C4-2B (cell line): ENCODE measurements at regions not wholly inside any gene's neighbourhood (a gene's known extent, or its start where the extent isn't known, plus 50 kb on each side); places are given as distances from the start of the nearest gene placed in this dataset.

Experiments
- H3K27ac ChIP-seq: fragments of 450-650 bp; 2 replicates; pipeline ENCODE4 v1.5.1; 2017
- CTCF ChIP-seq: fragments of 450-650 bp; conservative IDR thresholded peaks from 2 replicates; pipeline ENCODE4 v1.5.1; 2017; ENCODE audit warnings: mild to moderate bottlenecking
- ZFX ChIP-seq: fragments of 450-650 bp; IDR thresholded peaks from 2 replicates; pipeline ENCODE4 v1.6.1; 2017

GRCh38 chr7:46257761-46258448 lies 336.8 kb upstream of the IGFBP3 start:
- TF ChIP-seq CTCF (no peak), ZFX (no peak)
- H3K27ac ChIP-seq: no peak overlapping the region

- H3K27ac ChIP-seq: no peak overlapping the region
- TF ChIP-seq CTCF (no peak), ZFX (no peak)
Observed at GRCh38 chr7:46256870-46257661, 336.0 kb upstream of the IGFBP3 start.

- H3K27ac ChIP-seq: no peak overlapping the region
- no peak for TF ChIP-seq CTCF
Observed at GRCh38 chr7:46253520-46253919, 332.4 kb upstream of the IGFBP3 start.

- H3K27ac ChIP-seq: no peak overlapping the region
- TF ChIP-seq ZFX (no peak), CTCF (no peak)
Observed at GRCh38 chr7:46247664-46248063, 326.6 kb upstream of the IGFBP3 start.

GRCh38 chr7:46245586-46246111 lies 324.6 kb upstream of the IGFBP3 start:
- TF ChIP-seq ZFX: no peak
- no peak for TF ChIP-seq CTCF

GRCh38 chr7:46244757-46245156 lies 323.7 kb upstream of the IGFBP3 start:
- H3K27ac ChIP-seq: no peak overlapping the region
- no peak for TF ChIP-seq CTCF
- TF ChIP-seq ZFX: no peak

More at GRCh38 chr7:46245586-46246111, 324.6 kb upstream of the IGFBP3 start:
- no peak overlapping the region for H3K27ac ChIP-seq

GRCh38 chr7:46243406-46243805 lies 322.3 kb upstream of the IGFBP3 start:
- TF ChIP-seq CTCF (no peak), ZFX (no peak)
- no peak overlapping the region for H3K27ac ChIP-seq
